Spleen (tissue), 11 donors: ENCODE measurements at regions not wholly inside any gene's neighbourhood (a gene's known extent, or its start where the extent isn't known, plus 50 kb on each side); places are given as distances from the start of the nearest gene placed in this dataset.

ENCODE experiments used
- DNase-seq: peaks from one replicate; pipeline ENCODE4 v3.0.0-alpha.2; 2020
- H3K27ac ChIP-seq, 8 donors: fragments of 200-600 bp; sonication (generic) in 7 of 8; 1 replicate in 4 of 8; 2 replicates in 4 of 8; pipeline versions ENCODE4 v1.5.0 to v1.8.0; 2016 to 2021; ENCODE audit warnings: inconsistent platforms in 4 of 8, mild to moderate bottlenecking in 4 of 8, moderate library complexity in 1 of 8
- H3K27me3 ChIP-seq, 7 donors: fragments of 200-600 bp; sonication (generic) in 6 of 7; replicated peaks in 1 of 7; 1 replicate in 4 of 7; 2 replicates in 3 of 7; pipeline versions ENCODE4 v1.5.0 to v1.8.0; 2016 to 2021; ENCODE audit warnings: inconsistent platforms in 3 of 7, mild to moderate bottlenecking in 1 of 7
- H3K36me3 ChIP-seq, 6 donors: fragments of 200-600 bp; sonication (generic) in 5 of 6; 1 replicate in 4 of 6; 2 replicates in 2 of 6; pipeline versions ENCODE4 v1.5.0 to v1.8.0; 2016 to 2021; ENCODE audit warnings: inconsistent platforms in 2 of 6
- H3K4me1 ChIP-seq, 6 donors: fragments of 200-600 bp; sonication (generic) in 5 of 6; 1 replicate in 3 of 6; 2 replicates in 3 of 6; pipeline versions ENCODE4 v1.5.0 to v1.8.0; 2016 to 2021; ENCODE audit warnings: inconsistent platforms in 3 of 6
- H3K4me3 ChIP-seq, 8 donors: fragments of 200-600 bp; sonication (generic) in 7 of 8; 1 replicate in 4 of 8; 2 replicates in 4 of 8; pipeline versions ENCODE4 v1.5.0 to v1.8.0; 2016 to 2021; ENCODE audit warnings: inconsistent platforms in 4 of 8, mild to moderate bottlenecking in 4 of 8, moderate library complexity in 2 of 8
- H3K9me3 ChIP-seq, 8 donors: fragments of 200-600 bp; sonication (generic) in 7 of 8; 1 replicate in 4 of 8; 2 replicates in 4 of 8; pipeline versions ENCODE4 v1.5.0 to v1.8.0; 2016 to 2021; ENCODE audit warnings: inconsistent platforms in 4 of 8
- POLR2A ChIP-seq, 3 donors: fragments of 450-650 bp; IDR thresholded peaks; one replicate each; pipeline ENCODE4 v1.5.1; 2017; ENCODE audit warnings: antibody characterized with exemption in 3 of 3, mild to moderate bottlenecking in 1 of 3
- POLR2AphosphoS5 ChIP-seq, 3 donors: sonication (generic); formaldehyde crosslinking; IDR thresholded peaks; one replicate each; pipeline ENCODE4 v1.5.1; 2017; ENCODE audit warnings: antibody characterized with exemption in 3 of 3
- WGBS, 5 donors: extraction: QIAGEN DNeasy Blood & Tissue Kit in 3 of 5; methylation state at CpG; one replicate each; pipeline versions ENCODE4 v1.1.5 to v1.1.7; 2013 to 2018; 5-methylcytosine and 5-hydroxymethylcytosine counted together
- intact Hi-C: fragments of 100-400 bp; cut with DNase I; formaldehyde crosslinking; loops from one replicate; pipeline ENCODE4 v1.15.0; 2023; ENCODE audit warnings: low total_unique reads
- TF ChIP-seq, protein P1 (sequence below), 11 experiments: fragments of 200-600 bp in 7 of 11; fragments of 450-650 bp in 4 of 11; sonication (generic) in 4 of 11; IDR thresholded peaks in 8 of 11; conservative IDR thresholded peaks in 3 of 11; 1 replicate in 7 of 11; 2 replicates in 4 of 11; pipeline versions ENCODE4 v1.4.0 to v1.8.0; 2016 to 2021; ENCODE audit warnings: antibody characterized with exemption in 11 of 11, inconsistent platforms in 4 of 11, mild to moderate bottlenecking in 1 of 11
- donor health status: healthy with polysubstance abuse.
- donor health status: DM: no; HTN: no; CAD: no; lungs with moderate emphysema.
- donor health status: DM: no; HTN: no; CAD: no.
- donor health status: Bipolar disorder and iron deficiency.
- donor health status: healthy.
- donor health status: DM: no; HTN: no; CAD: no.
- donor health status: DM: yes; HTN: yes; CAD: no.

GRCh38 chr14:98444077-98444476 is 827.9 kb downstream of the BCL11B start:
- DNase-seq: no peak
- H3K9me3 ChIP-seq: no peaks in the 10 kb centered on the region
- no peaks in the 10 kb centered on the region for H3K27me3 ChIP-seq
- H3K4me3 ChIP-seq: no peak overlapping the region
- H3K27ac ChIP-seq: peak overlapping the region in 3 of 8 donors; percentile 12 to 62 (median 16)
- intact Hi-C loops: no loop called here
- no peaks in the 10 kb centered on the region for H3K4me1 ChIP-seq
- no peaks in the 10 kb centered on the region for H3K36me3 ChIP-seq
- 76 to 81% (median 77%) methylated on average over 2 of the region's 2 CpGs for WGBS, 5 donors
- no peak for TF ChIP-seq POLR2A (IDR thresholded peaks at IDR 0.05)
- TF ChIP-seq, protein P1, sequence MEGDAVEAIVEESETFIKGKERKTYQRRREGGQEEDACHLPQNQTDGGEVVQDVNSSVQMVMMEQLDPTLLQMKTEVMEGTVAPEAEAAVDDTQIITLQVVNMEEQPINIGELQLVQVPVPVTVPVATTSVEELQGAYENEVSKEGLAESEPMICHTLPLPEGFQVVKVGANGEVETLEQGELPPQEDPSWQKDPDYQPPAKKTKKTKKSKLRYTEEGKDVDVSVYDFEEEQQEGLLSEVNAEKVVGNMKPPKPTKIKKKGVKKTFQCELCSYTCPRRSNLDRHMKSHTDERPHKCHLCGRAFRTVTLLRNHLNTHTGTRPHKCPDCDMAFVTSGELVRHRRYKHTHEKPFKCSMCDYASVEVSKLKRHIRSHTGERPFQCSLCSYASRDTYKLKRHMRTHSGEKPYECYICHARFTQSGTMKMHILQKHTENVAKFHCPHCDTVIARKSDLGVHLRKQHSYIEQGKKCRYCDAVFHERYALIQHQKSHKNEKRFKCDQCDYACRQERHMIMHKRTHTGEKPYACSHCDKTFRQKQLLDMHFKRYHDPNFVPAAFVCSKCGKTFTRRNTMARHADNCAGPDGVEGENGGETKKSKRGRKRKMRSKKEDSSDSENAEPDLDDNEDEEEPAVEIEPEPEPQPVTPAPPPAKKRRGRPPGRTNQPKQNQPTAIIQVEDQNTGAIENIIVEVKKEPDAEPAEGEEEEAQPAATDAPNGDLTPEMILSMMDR (IDR thresholded peaks at IDR 0.05 in 8 of 11, conservative IDR thresholded peaks at IDR 0.05 in 3 of 11): no peak
- TF ChIP-seq POLR2AphosphoS5 (IDR thresholded peaks at IDR 0.05): no peak

- intact Hi-C loops: no loop called here
- Histone ChIP-seq H3K9me3 (no peaks in the 10 kb centered on the region), H3K36me3 (no peaks in the 10 kb centered on the region), H3K4me3 (no peak overlapping the region), H3K27ac (no peak overlapping the region), H3K27me3 (no peaks in the 10 kb centered on the region), H3K4me1 (no peaks in the 10 kb centered on the region)
- TF ChIP-seq POLR2A (IDR thresholded peaks at IDR 0.05) (no peak), POLR2AphosphoS5 (IDR thresholded peaks at IDR 0.05) (no peak)
- TF ChIP-seq, protein P1 (IDR thresholded peaks at IDR 0.05 in 8 of 11, conservative IDR thresholded peaks at IDR 0.05 in 3 of 11): no peak
- 62 to 90% (median 71%) methylated on average over 2 of the region's 2 CpGs for WGBS, 5 donors
- no peak for DNase-seq
Observed at GRCh38 chr14:98445718-98446117, 826.3 kb downstream of the BCL11B start.

DNA sequence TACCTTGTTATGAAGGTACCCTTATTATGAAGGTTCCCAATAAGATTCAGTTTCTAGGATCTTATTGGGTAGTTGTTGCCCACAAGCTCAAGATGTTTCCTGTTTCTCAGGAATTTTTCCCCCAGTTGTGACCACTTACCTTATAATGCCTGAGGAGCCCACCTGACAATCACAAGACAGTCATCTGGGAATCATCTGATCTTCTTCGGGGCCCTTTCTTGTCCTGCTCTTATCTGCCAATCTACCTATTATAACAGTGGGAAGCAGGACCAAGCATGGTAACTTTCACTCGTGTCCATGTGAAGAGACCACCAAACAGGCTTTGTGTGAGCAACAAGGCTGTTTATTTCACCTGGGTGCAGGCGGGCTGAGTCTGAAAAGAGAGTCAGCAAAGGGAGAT is 825.5 kb downstream of the BCL11B start:
- Histone ChIP-seq H3K9me3 (peaks cover 0 to 7% (median 0%) of the 10 kb centered on the region in 8 donors), H3K4me3 (no peak overlapping the region), H3K27me3 (no peaks in the 10 kb centered on the region), H3K36me3 (no peaks in the 10 kb centered on the region), H3K27ac (no peak overlapping the region), H3K4me1 (no peaks in the 10 kb centered on the region)
- intact Hi-C loops: no loop called here
- no peak for DNase-seq
- WGBS, 5 donors: 74 to 86% (median 79%) methylated on average over 2 to 3 of the region's 3 CpGs
- TF ChIP-seq, protein P1 (IDR thresholded peaks at IDR 0.05 in 8 of 11, conservative IDR thresholded peaks at IDR 0.05 in 3 of 11): no peak
- TF ChIP-seq POLR2AphosphoS5 (IDR thresholded peaks at IDR 0.05): no peak
- TF ChIP-seq POLR2A (IDR thresholded peaks at IDR 0.05): no peak

DNA sequence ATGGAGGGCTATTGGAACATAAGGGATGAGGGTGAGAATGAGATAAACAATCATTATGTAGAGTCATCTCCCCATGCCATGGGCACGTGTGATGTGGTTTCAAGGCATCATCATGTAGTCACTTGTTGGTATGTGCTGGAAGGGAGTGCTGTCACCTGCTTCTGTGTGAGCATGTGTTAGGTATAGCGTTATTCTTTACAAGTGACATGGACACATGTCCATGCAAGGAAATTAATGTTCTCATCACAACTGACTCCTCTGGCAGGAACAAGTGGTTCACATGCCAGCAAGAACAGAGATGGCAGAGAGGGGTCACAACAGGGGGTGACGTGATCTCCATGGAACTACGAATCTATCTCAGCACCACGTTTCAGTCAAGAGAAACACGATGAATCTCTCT is 815.8 kb downstream of the BCL11B start:
- Histone ChIP-seq H3K27ac (no peak overlapping the region), H3K27me3 (no peaks in the 10 kb centered on the region), H3K9me3 (peaks cover 0 to 20% (median 2%) of the 10 kb centered on the region in 8 donors), H3K4me3 (no peak overlapping the region), H3K36me3 (no peaks in the 10 kb centered on the region), H3K4me1 (no peaks in the 10 kb centered on the region)
- no peak for TF ChIP-seq POLR2A (IDR thresholded peaks at IDR 0.05)
- TF ChIP-seq, protein P1 (IDR thresholded peaks at IDR 0.05 in 8 of 11, conservative IDR thresholded peaks at IDR 0.05 in 3 of 11): no peak
- no peak for TF ChIP-seq POLR2AphosphoS5 (IDR thresholded peaks at IDR 0.05)
- no peak for DNase-seq
- intact Hi-C loops: no loop called here
- WGBS, 5 donors: 83 to 98% (median 87%) methylated on average over 6 of the region's 6 CpGs
